Gastrocnemius medialis (tissue), 4 donors: ENCODE measurements at regions not wholly inside any gene's neighbourhood (a gene's known extent, or its start where the extent isn't known, plus 50 kb on each side); places are given as distances from the start of the nearest gene placed in this dataset.

Experiments used
- ATAC-seq, 2 donors: fragments of 150-250 bp; one replicate each; pipeline ENCODE4 v1.9.1; 2016
- DNase-seq, 2 donors: peaks; one replicate each; pipeline ENCODE4 v3.0.0-alpha.2; 2019
- H3K27ac ChIP-seq, 4 donors: fragments of 200-600 bp; sonication (generic); 1 replicate in 1 of 4; 2 replicates in 3 of 4; pipeline ENCODE4 v1.5.1; 2016 to 2018; ENCODE audit warnings: mild to moderate bottlenecking in 2 of 4, moderate library complexity in 1 of 4
- H3K27me3 ChIP-seq, 3 donors: fragments of 200-600 bp; sonication (generic) in 2 of 3; 1 replicate in 1 of 3; 2 replicates in 2 of 3; pipeline versions ENCODE4 v1.5.1 to v1.6.0; 2016 to 2019; ENCODE audit warnings: mild to moderate bottlenecking in 1 of 3, moderate library complexity in 1 of 3
- H3K36me3 ChIP-seq, 2 donors: fragments of 200-600 bp; sonication (generic) in 1 of 2; one replicate each; pipeline ENCODE4 v1.5.1; 2017 to 2018
- H3K4me1 ChIP-seq, 2 donors: fragments of 200-600 bp; sonication (generic) in 1 of 2; one replicate each; pipeline ENCODE4 v1.5.1; 2016 to 2017; ENCODE audit warnings: mild to moderate bottlenecking in 2 of 2
- H3K4me3 ChIP-seq, 4 donors: fragments of 200-600 bp; sonication (generic) in 3 of 4; 1 replicate in 1 of 4; 2 replicates in 3 of 4; pipeline ENCODE4 v1.5.1; 2016 to 2019; ENCODE audit warnings: mild to moderate bottlenecking in 2 of 4
- H3K9me3 ChIP-seq, 3 donors: fragments of 200-600 bp; sonication (generic) in 2 of 3; 1 replicate in 1 of 3; 2 replicates in 2 of 3; pipeline ENCODE4 v1.5.1; 2016 to 2019
- CTCF ChIP-seq, 5 experiments: fragments of 450-650 bp in 3 of 5; fragments of 200-600 bp in 2 of 5; sonication (generic) in 2 of 5; IDR thresholded peaks in 4 of 5; conservative IDR thresholded peaks in 1 of 5; 1 replicate in 4 of 5; 2 replicates in 1 of 5; pipeline ENCODE4 v1.5.1; 2016 to 2019; ENCODE audit warnings: antibody characterized with exemption in 5 of 5, mild to moderate bottlenecking in 3 of 5, moderate library complexity in 3 of 5
- POLR2A ChIP-seq, 2 donors: fragments of 450-650 bp; IDR thresholded peaks; one replicate each; pipeline ENCODE4 v1.6.1; 2017; ENCODE audit warnings: antibody characterized with exemption in 2 of 2, mild to moderate bottlenecking in 2 of 2, moderate library complexity in 2 of 2
- in situ Hi-C, 4 donors: fragments of 200-750 bp; cut with MboI; loops; one replicate each; pipeline versions ENCODE4 v1.15.0 to v1.8.0; 2017; ENCODE audit warnings: low sequenced_read_pairs in 4 of 4
- intact Hi-C: fragments of 100-400 bp; cut with DNase I; formaldehyde crosslinking; loops from one replicate; pipeline ENCODE4 v1.15.1; 2023; ENCODE audit warnings: low total_unique reads

GRCh38 chr1:37294529-37294928 lies 179.9 kb upstream of the ZC3H12A start:
- intact Hi-C loops (no loop called here), in situ Hi-C loops (no loop called here)
- Histone ChIP-seq H3K27ac (no peak overlapping the region), H3K4me1 (no peaks in the 10 kb centered on the region), H3K4me3 (no peak overlapping the region), H3K36me3 (no peaks in the 10 kb centered on the region), H3K27me3 (peaks cover 0 to 22% (median 6%) of the 10 kb centered on the region in 3 donors), H3K9me3 (no peaks in the 10 kb centered on the region)
- ATAC-seq = no peak
- no peak for TF ChIP-seq CTCF (IDR thresholded peaks at IDR 0.05 in 4 of 5, conservative IDR thresholded peaks at IDR 0.05 in 1 of 5)
- no peak for DNase-seq

- no peaks in the 10 kb centered on the region for H3K9me3 ChIP-seq
- H3K36me3 ChIP-seq = no peaks in the 10 kb centered on the region
- H3K27ac ChIP-seq = no peak overlapping the region
- peaks cover 0 to 16% (median 6%) of the 10 kb centered on the region in 3 donors for H3K27me3 ChIP-seq
- no peak overlapping the region for H3K4me3 ChIP-seq
- intact Hi-C loops = no loop called here
- TF ChIP-seq POLR2A (IDR thresholded peaks at IDR 0.05) (no peak), CTCF (IDR thresholded peaks at IDR 0.05 in 4 of 5, conservative IDR thresholded peaks at IDR 0.05 in 1 of 5) (no peak)
- no peaks in the 10 kb centered on the region for H3K4me1 ChIP-seq
- ATAC-seq = no peak
- no peak for DNase-seq
- in situ Hi-C loops = no loop called here
Observed at GRCh38 chr1:37298769-37299168, 175.6 kb upstream of the ZC3H12A start.

GRCh38 chr1:37299216-37299615 lies 175.2 kb upstream of the ZC3H12A start:
- ATAC-seq (no peak), DNase-seq (no peak)
- Histone ChIP-seq H3K27ac (no peak overlapping the region), H3K36me3 (no peaks in the 10 kb centered on the region), H3K27me3 (peaks cover 0 to 16% (median 6%) of the 10 kb centered on the region in 3 donors), H3K4me3 (no peak overlapping the region), H3K9me3 (no peaks in the 10 kb centered on the region), H3K4me1 (no peaks in the 10 kb centered on the region)
- intact Hi-C loops = no loop called here
- TF ChIP-seq CTCF (IDR thresholded peaks at IDR 0.05 in 4 of 5, conservative IDR thresholded peaks at IDR 0.05 in 1 of 5) (no peak), POLR2A (IDR thresholded peaks at IDR 0.05) (no peak)
- in situ Hi-C loops = no loop called here

GRCh38 chr1:37303884-37304574 lies 170.4 kb upstream of the ZC3H12A start:
- DNase-seq (no peak), ATAC-seq (no peak)
- H3K27ac ChIP-seq = no peak overlapping the region
- H3K36me3 ChIP-seq = no peaks in the 10 kb centered on the region
- H3K4me3 ChIP-seq = no peak overlapping the region
- peaks cover 0 to 8% (median 0%) of the 10 kb centered on the region in 3 donors for H3K27me3 ChIP-seq
- in situ Hi-C loops (no loop called here), intact Hi-C loops (no loop called here)
- H3K4me1 ChIP-seq = no peaks in the 10 kb centered on the region
- TF ChIP-seq POLR2A (IDR thresholded peaks at IDR 0.05) (no peak), CTCF (IDR thresholded peaks at IDR 0.05 in 4 of 5, conservative IDR thresholded peaks at IDR 0.05 in 1 of 5) (no peak)
- H3K9me3 ChIP-seq = no peaks in the 10 kb centered on the region

GRCh38 chr1:37305108-37305507 lies 169.3 kb upstream of the ZC3H12A start:
- Histone ChIP-seq H3K4me1 (no peaks in the 10 kb centered on the region), H3K36me3 (no peaks in the 10 kb centered on the region), H3K27me3 (peaks cover 0 to 4% (median 0%) of the 10 kb centered on the region in 3 donors), H3K27ac (no peak overlapping the region), H3K4me3 (no peak overlapping the region), H3K9me3 (no peaks in the 10 kb centered on the region)
- DNase-seq (no peak), ATAC-seq (no peak)
- intact Hi-C loops = no loop called here
- in situ Hi-C loops = no loop called here
- TF ChIP-seq POLR2A (IDR thresholded peaks at IDR 0.05) = no peak
